Neural cell (in vitro differentiated cells): ENCODE measurements at regions not wholly inside any gene's neighbourhood (a gene's known extent, or its start where the extent isn't known, plus 50 kb on each side); places are given as distances from the start of the nearest gene placed in this dataset.

ENCODE experiments used
- H2AFZ ChIP-seq: fragments of 200-600, 300-800 bp; sonication (generic), shearing (Covaris generic); 2 replicates; pipeline ENCODE4 v1.6.0; 2014; ENCODE audit warnings: low read depth, mild to moderate bottlenecking, antibody characterized with exemption, low read length, moderate library complexity
- H3F3A ChIP-seq: fragments of 200-600 bp; shearing (Covaris generic); 2 replicates; pipeline ENCODE4 v1.6.1; 2016; ENCODE audit warnings: mild to moderate bottlenecking, moderate library complexity, mixed read lengths, antibody characterized with exemption, low read length; ENCODE audit not compliant: insufficient read depth, poor library complexity, severe bottlenecking
- H3K27ac ChIP-seq: fragments of 200-600, 300-800 bp; sonication (generic), shearing (Covaris generic); 2 replicates; pipeline ENCODE4 v1.5.1; 2014; ENCODE audit warnings: mild to moderate bottlenecking, low read length, moderate library complexity
- H3K27me3 ChIP-seq: fragments of 300-800, 200-600 bp; sonication (generic), shearing (Covaris generic); 2 replicates; pipeline ENCODE4 v1.6.0; 2014; ENCODE audit warnings: mild to moderate bottlenecking, low read depth, low read length, moderate library complexity; ENCODE audit not compliant: insufficient read depth
- H3K36me3 ChIP-seq: fragments of 300-800, 200-600 bp; sonication (generic), shearing (Covaris generic); 2 replicates; pipeline ENCODE4 v1.5.1; 2014; ENCODE audit warnings: mild to moderate bottlenecking, antibody characterized with exemption, low read length, moderate library complexity; ENCODE audit not compliant: insufficient read depth
- H3K4me2 ChIP-seq: fragments of 300-800, 200-600 bp; sonication (generic), shearing (Covaris generic); 2 replicates; pipeline ENCODE4 v1.6.0; 2014; ENCODE audit warnings: mild to moderate bottlenecking, low read length
- H3K4me3 ChIP-seq: fragments of 300-800, 200-600 bp; sonication (generic), shearing (Covaris generic); 2 replicates; pipeline ENCODE4 v1.5.1; 2014; ENCODE audit warnings: mild to moderate bottlenecking, low read length, moderate library complexity
- H3K79me2 ChIP-seq: fragments of 200-600 bp; shearing (Covaris generic); replicated peaks from 2 replicates; pipeline ENCODE4 v1.6.0; 2014; ENCODE audit warnings: mild to moderate bottlenecking, low read length, moderate library complexity; ENCODE audit not compliant: insufficient read depth
- H3K9ac ChIP-seq: fragments of 300-800, 200-600 bp; sonication (generic), shearing (Covaris generic); 2 replicates; pipeline ENCODE4 v1.6.1; 2016; ENCODE audit warnings: mild to moderate bottlenecking, low read length, mixed read lengths
- H3K9me2 ChIP-seq: fragments of 200-600 bp; shearing (Covaris generic); 2 replicates; pipeline ENCODE4 v1.6.1; 2016; ENCODE audit warnings: mild to moderate bottlenecking, low read length, mixed read lengths; ENCODE audit not compliant: insufficient read depth
- H3K9me3 ChIP-seq: fragments of 200-600, 300-800 bp; sonication (generic), shearing (Covaris generic); 2 replicates; pipeline ENCODE4 v1.6.1; 2016; ENCODE audit warnings: mild to moderate bottlenecking, mixed run types, low read length, moderate library complexity, mixed read lengths
- H4K20me1 ChIP-seq: fragments of 200-600 bp; shearing (Covaris generic); 2 replicates; pipeline ENCODE4 v1.6.1; 2016; ENCODE audit warnings: mild to moderate bottlenecking, mixed run types; ENCODE audit not compliant: insufficient read depth
- EP300 ChIP-seq: fragments of 450-650 bp; conservative IDR thresholded peaks from 2 replicates; pipeline ENCODE4 v1.6.1; 2014; ENCODE audit warnings: antibody characterized with exemption, mild to moderate bottlenecking, moderate library complexity; ENCODE audit not compliant: poor library complexity, severe bottlenecking
- EZH2 ChIP-seq: fragments of 200-600, 300-800 bp; shearing (Covaris generic), sonication (generic); IDR thresholded peaks from 2 replicates; pipeline ENCODE4 v1.6.1; 2014; ENCODE audit warnings: antibody characterized with exemption, low read length, borderline replicate concordance, mild to moderate bottlenecking; ENCODE audit not compliant: insufficient read depth, poor library complexity, severe bottlenecking
- POLR2AphosphoS5 ChIP-seq: IDR thresholded peaks from 2 replicates; pipeline ENCODE4 v1.6.1; 2012
- TAF1 ChIP-seq: IDR thresholded peaks from 2 replicates; pipeline ENCODE4 v1.6.1; 2012; ENCODE audit warnings: low read depth
- TF ChIP-seq, protein P1 (sequence below): IDR thresholded peaks from 2 replicates; pipeline ENCODE4 v1.6.1; 2012; ENCODE audit warnings: borderline replicate concordance
- TF ChIP-seq, protein P2 (sequence below): fragments of 450-650 bp; IDR thresholded peaks from 2 replicates; pipeline ENCODE4 v1.5.1; 2014; ENCODE audit warnings: antibody characterized with exemption, mild to moderate bottlenecking, moderate library complexity; ENCODE audit not compliant: poor library complexity, severe bottlenecking

GRCh38 chr9:107918749-107919148 is 429.2 kb upstream of the KLF4 start:
- no peaks in the 10 kb centered on the region for H3K9me3 ChIP-seq
- H3K79me2 ChIP-seq, result no peaks in the 10 kb centered on the region
- no peaks in the 10 kb centered on the region for H3F3A ChIP-seq
- TF ChIP-seq EP300, result no peak
- TF ChIP-seq EZH2, result no peak
- TF ChIP-seq, protein P1, sequence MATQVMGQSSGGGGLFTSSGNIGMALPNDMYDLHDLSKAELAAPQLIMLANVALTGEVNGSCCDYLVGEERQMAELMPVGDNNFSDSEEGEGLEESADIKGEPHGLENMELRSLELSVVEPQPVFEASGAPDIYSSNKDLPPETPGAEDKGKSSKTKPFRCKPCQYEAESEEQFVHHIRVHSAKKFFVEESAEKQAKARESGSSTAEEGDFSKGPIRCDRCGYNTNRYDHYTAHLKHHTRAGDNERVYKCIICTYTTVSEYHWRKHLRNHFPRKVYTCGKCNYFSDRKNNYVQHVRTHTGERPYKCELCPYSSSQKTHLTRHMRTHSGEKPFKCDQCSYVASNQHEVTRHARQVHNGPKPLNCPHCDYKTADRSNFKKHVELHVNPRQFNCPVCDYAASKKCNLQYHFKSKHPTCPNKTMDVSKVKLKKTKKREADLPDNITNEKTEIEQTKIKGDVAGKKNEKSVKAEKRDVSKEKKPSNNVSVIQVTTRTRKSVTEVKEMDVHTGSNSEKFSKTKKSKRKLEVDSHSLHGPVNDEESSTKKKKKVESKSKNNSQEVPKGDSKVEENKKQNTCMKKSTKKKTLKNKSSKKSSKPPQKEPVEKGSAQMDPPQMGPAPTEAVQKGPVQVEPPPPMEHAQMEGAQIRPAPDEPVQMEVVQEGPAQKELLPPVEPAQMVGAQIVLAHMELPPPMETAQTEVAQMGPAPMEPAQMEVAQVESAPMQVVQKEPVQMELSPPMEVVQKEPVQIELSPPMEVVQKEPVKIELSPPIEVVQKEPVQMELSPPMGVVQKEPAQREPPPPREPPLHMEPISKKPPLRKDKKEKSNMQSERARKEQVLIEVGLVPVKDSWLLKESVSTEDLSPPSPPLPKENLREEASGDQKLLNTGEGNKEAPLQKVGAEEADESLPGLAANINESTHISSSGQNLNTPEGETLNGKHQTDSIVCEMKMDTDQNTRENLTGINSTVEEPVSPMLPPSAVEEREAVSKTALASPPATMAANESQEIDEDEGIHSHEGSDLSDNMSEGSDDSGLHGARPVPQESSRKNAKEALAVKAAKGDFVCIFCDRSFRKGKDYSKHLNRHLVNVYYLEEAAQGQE, result no peak
- TF ChIP-seq, protein P2, sequence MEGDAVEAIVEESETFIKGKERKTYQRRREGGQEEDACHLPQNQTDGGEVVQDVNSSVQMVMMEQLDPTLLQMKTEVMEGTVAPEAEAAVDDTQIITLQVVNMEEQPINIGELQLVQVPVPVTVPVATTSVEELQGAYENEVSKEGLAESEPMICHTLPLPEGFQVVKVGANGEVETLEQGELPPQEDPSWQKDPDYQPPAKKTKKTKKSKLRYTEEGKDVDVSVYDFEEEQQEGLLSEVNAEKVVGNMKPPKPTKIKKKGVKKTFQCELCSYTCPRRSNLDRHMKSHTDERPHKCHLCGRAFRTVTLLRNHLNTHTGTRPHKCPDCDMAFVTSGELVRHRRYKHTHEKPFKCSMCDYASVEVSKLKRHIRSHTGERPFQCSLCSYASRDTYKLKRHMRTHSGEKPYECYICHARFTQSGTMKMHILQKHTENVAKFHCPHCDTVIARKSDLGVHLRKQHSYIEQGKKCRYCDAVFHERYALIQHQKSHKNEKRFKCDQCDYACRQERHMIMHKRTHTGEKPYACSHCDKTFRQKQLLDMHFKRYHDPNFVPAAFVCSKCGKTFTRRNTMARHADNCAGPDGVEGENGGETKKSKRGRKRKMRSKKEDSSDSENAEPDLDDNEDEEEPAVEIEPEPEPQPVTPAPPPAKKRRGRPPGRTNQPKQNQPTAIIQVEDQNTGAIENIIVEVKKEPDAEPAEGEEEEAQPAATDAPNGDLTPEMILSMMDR, result no peak
- H3K27me3 ChIP-seq, result no peaks in the 10 kb centered on the region
- no peaks in the 10 kb centered on the region for H4K20me1 ChIP-seq
- H3K36me3 ChIP-seq, result no peaks in the 10 kb centered on the region
- H3K4me2 ChIP-seq, result no peak overlapping the region
- no peak overlapping the region for H2AFZ ChIP-seq
- no peak overlapping the region for H3K4me3 ChIP-seq
- H3K9ac ChIP-seq, result no peak overlapping the region
- no peak overlapping the region for H3K27ac ChIP-seq
- no peaks in the 10 kb centered on the region for H3K9me2 ChIP-seq

DNA sequence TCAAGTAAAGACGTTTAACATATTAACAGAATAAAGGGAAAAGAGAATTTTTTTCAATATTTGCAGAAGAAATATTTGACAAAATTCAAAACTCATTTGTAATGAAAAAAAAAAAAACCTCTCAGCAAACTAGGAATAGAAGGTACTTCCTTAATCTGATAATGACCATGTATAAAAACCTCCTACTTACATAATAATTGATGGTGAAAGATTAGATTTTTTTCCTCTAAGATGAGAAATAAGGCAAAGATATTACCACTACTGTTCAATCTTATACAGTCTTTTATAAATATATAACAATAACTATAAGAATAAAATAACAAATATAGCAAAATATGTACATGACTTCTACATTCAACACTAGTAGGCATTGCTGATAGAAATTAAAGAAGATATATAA is 424.6 kb upstream of the KLF4 start:
- Histone ChIP-seq H3K79me2 (no peaks in the 10 kb centered on the region), H3F3A (no peaks in the 10 kb centered on the region), H3K9me3 (no peaks in the 10 kb centered on the region), H3K36me3 (no peaks in the 10 kb centered on the region), H3K27ac (no peak overlapping the region), H3K9me2 (no peaks in the 10 kb centered on the region), H3K4me2 (no peak overlapping the region), H3K9ac (no peak overlapping the region), H4K20me1 (no peaks in the 10 kb centered on the region), H3K4me3 (no peak overlapping the region), H2AFZ (no peak overlapping the region), H3K27me3 (no peaks in the 10 kb centered on the region)
- TF ChIP-seq TAF1 (no peak), POLR2AphosphoS5 (no peak), EP300 (no peak), EZH2 (no peak)
- TF ChIP-seq, protein P2, result no peak
- TF ChIP-seq, protein P1, result no peak
